ENCODE measurements at regions not wholly inside any gene's neighbourhood (a gene's known extent, or its start where the extent isn't known, plus 50 kb on each side); places are given as distances from the start of the nearest gene placed in this dataset.

DNA sequence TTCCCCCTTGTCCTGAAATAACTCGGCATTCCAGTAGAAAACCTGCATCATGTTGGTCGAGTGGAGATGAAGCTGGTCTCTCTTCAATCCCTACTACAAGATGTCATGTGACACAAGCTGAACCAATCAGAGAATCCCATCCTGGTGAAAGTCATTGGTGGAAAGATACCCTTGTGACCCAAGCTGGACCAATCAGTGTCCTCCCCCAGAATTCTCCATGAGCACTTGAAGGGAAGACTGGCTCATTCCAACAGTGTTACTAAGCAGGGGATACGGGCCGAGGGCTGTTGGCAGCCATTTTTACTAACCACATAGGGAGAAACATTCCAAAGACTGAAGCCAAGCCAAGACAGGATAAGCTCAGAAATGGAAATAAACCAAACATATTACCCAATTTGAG lies 298.3 kb downstream of the ICOS start:
- H3K27ac ChIP-seq (ENCODE audit: low read length): no peak overlapping the region
- no peaks in the 10 kb centered on the region for H3K36me3 ChIP-seq (ENCODE audit: control insufficient read depth in 2 of 2, extremely low read depth in 1 of 2, insufficient read depth in 1 of 2, low read length in 1 of 2)
- Mint-ChIP-seq H3K4me1 (no peaks in the 10 kb centered on the region), H3K9me3 (no peaks in the 10 kb centered on the region), H3K27me3 (peaks cover 7 to 11% of the 10 kb centered on the region in 2 donors), H3K4me3 (no peak overlapping the region), H3K36me3 (no peaks in the 10 kb centered on the region), H3K27ac (no peak overlapping the region)
- H3K9me3 ChIP-seq: no peaks in the 10 kb centered on the region
- DNase-seq (no peak), ATAC-seq (replicated peaks in 1 of 4) (no peak)
- WGBS (ENCODE audit: insufficient coverage): no CpG with 5 or more reads among the region's 4 CpGs
- peaks cover 0 to 4% of the 10 kb centered on the region in 2 experiments for H3K27me3 ChIP-seq (replicated peaks in 1 of 2; ENCODE audit: control insufficient read depth in 2 of 2, extremely low read depth in 1 of 2, insufficient read depth in 2 of 2, low read length in 1 of 2)
- no peaks in the 10 kb centered on the region for H3K4me1 ChIP-seq (ENCODE audit: control insufficient read depth in 1 of 2, extremely low read depth in 1 of 2, insufficient read depth in 2 of 2, low read length in 2 of 2)
- H3K4me3 ChIP-seq (ENCODE audit: control insufficient read depth in 1 of 2, extremely low read depth in 1 of 2, low read length in 1 of 2): no peak overlapping the region
- POLR2A ChIA-PET: interaction anchor here in 1 of 2 donors (0.7 kb wide), 1 partner anchor 9 kb away, joined by 3 read pairs; no protein-coding TSS in a partner anchor
- CTCF ChIA-PET: no interaction called here

DNA sequence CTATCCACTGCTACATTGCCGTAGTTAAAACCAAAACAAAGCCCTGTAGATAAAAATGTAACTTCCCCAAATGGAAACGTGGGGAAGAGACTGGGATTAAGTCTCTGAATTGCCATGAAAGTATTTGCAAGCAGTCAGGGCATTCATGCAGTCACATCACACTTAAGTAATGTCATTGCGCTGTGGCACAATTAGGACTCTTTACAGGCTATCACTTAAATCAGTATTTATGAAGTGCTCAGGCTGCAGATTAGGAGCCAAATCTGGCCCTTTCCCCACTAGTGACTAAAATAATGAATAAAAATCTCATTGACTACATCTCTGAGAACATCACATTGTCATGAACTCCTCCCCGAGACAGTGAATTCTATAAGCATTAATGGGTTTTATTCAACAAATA lies 300.9 kb downstream of the ICOS start:
- 50% methylated on average over 2 of the region's 4 CpGs for WGBS (ENCODE audit: insufficient coverage)
- CTCF ChIA-PET: no interaction called here
- no peaks in the 10 kb centered on the region for H3K36me3 ChIP-seq (ENCODE audit: control insufficient read depth in 2 of 2, extremely low read depth in 1 of 2, insufficient read depth in 1 of 2, low read length in 1 of 2)
- ATAC-seq (replicated peaks in 1 of 4) (no peak), DNase-seq (no peak)
- Mint-ChIP-seq H3K36me3 (no peaks in the 10 kb centered on the region), H3K27ac (no peak overlapping the region), H3K4me3 (no peak overlapping the region), H3K9me3 (no peaks in the 10 kb centered on the region), H3K4me1 (peaks cover 1 to 8% (median 3%) of the 10 kb centered on the region in 3 donors), H3K27me3 (peaks cover 7 to 11% of the 10 kb centered on the region in 2 donors)
- H3K9me3 ChIP-seq: no peaks in the 10 kb centered on the region
- no peak overlapping the region for H3K27ac ChIP-seq (ENCODE audit: low read length)
- H3K4me3 ChIP-seq (ENCODE audit: control insufficient read depth in 1 of 2, extremely low read depth in 1 of 2, low read length in 1 of 2): no peak overlapping the region
- H3K27me3 ChIP-seq (replicated peaks in 1 of 2; ENCODE audit: control insufficient read depth in 2 of 2, extremely low read depth in 1 of 2, insufficient read depth in 2 of 2, low read length in 1 of 2): peaks cover 0 to 3% of the 10 kb centered on the region in 2 experiments
- H3K4me1 ChIP-seq (ENCODE audit: control insufficient read depth in 1 of 2, extremely low read depth in 1 of 2, insufficient read depth in 2 of 2, low read length in 2 of 2): peaks cover 2% of the 10 kb centered on the region in 2 experiments
- POLR2A ChIA-PET: no interaction called here

DNA sequence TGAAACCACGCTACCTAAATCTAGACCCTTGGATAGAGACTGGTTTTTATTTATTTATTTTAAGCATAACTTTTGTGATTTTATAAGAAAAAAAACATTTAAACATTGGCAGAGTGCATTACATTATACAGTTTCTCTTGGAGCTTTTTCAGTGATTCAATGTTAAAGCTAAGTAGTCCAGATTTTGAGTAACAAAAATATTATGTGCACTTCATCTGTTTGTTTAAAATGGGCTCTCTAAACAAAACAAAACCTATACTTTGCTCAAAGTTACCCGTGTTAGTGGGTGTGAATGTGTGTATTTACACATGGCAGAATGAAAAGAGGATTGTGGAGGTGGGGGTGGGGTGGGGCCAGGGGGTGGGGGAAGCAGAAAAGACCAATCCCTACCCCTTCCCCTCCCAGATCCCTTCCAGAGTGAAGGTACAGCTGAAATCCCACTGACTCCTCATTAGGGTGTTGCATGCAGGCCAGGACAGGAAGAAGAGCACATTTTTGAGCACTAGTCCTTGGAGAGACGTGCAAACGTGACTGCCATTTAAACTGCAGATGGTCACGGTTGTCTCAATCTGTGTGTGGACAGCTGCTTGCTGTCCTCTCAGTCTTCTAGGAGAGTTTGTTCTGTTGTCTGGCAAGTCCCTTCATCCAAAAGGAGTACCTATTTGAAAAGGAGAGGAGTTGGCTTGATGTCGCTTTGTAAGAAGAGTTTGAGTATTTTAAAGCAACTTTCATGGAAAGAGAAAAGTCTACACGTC lies 303.0 kb downstream of the ICOS start:
- POLR2A ChIA-PET: no interaction called here
- Histone ChIP-seq H3K27me3 (replicated peaks in 1 of 2; ENCODE audit: control insufficient read depth in 2 of 2, extremely low read depth in 1 of 2, insufficient read depth in 2 of 2, low read length in 1 of 2) (peaks cover 0 to 5% of the 10 kb centered on the region in 2 experiments), H3K4me1 (ENCODE audit: control insufficient read depth in 1 of 2, extremely low read depth in 1 of 2, insufficient read depth in 2 of 2, low read length in 2 of 2) (peaks cover 5 to 7% of the 10 kb centered on the region in 2 experiments), H3K9me3 (no peaks in the 10 kb centered on the region), H3K27ac (ENCODE audit: low read length) (no peak overlapping the region), H3K36me3 (ENCODE audit: control insufficient read depth in 2 of 2, extremely low read depth in 1 of 2, insufficient read depth in 1 of 2, low read length in 1 of 2) (no peaks in the 10 kb centered on the region), H3K4me3 (ENCODE audit: control insufficient read depth in 1 of 2, extremely low read depth in 1 of 2, low read length in 1 of 2) (no peak overlapping the region)
- H3K27me3 Mint-ChIP-seq: peaks cover 7 to 11% of the 10 kb centered on the region in 2 donors
- CTCF ChIA-PET: no interaction called here
- no peak overlapping the region for H3K4me3 Mint-ChIP-seq
- H3K27ac Mint-ChIP-seq: no peak overlapping the region
- 80% methylated on average over 2 of the region's 7 CpGs for WGBS (ENCODE audit: insufficient coverage)
- no peaks in the 10 kb centered on the region for H3K36me3 Mint-ChIP-seq
- no peaks in the 10 kb centered on the region for H3K9me3 Mint-ChIP-seq
- DNase-seq (no peak), ATAC-seq (replicated peaks in 1 of 4) (no peak)
- peaks cover 11 to 27% (median 14%) of the 10 kb centered on the region in 3 donors for H3K4me1 Mint-ChIP-seq

DNA sequence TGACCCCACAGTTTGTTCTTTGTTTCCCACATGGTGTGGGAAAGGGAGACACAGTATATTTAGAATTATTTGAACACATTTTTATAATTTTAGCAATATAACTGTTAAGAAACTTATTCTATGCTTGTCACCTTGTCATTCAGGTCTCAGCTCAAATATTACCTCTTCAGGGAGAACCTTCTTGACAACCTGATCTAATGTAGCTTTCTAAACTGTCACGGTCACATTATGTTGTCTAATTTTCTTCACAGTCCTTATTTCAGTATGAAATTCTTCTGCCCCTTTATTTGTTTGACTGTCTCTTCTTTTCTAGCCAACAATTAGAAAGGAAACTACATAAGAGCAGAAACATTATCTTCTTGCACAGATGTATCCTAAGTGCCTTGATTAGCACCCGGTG lies 304.3 kb upstream of the PARD3B start:
- ATAC-seq (replicated peaks in 1 of 4) (no peak), DNase-seq (no peak)
- Histone ChIP-seq H3K4me3 (ENCODE audit: control insufficient read depth in 1 of 2, extremely low read depth in 1 of 2, low read length in 1 of 2) (no peak overlapping the region), H3K9me3 (no peaks in the 10 kb centered on the region), H3K36me3 (ENCODE audit: control insufficient read depth in 2 of 2, extremely low read depth in 1 of 2, insufficient read depth in 1 of 2, low read length in 1 of 2) (no peaks in the 10 kb centered on the region), H3K27ac (ENCODE audit: low read length) (no peak overlapping the region), H3K4me1 (ENCODE audit: control insufficient read depth in 1 of 2, extremely low read depth in 1 of 2, insufficient read depth in 2 of 2, low read length in 2 of 2) (peaks cover 5 to 7% of the 10 kb centered on the region in 2 experiments), H3K27me3 (replicated peaks in 1 of 2; ENCODE audit: control insufficient read depth in 2 of 2, extremely low read depth in 1 of 2, insufficient read depth in 2 of 2, low read length in 1 of 2) (peaks cover 0 to 6% of the 10 kb centered on the region in 2 experiments)
- WGBS (ENCODE audit: insufficient coverage): no CpG with 5 or more reads among the region's 2 CpGs
- ChIA-PET CTCF (no interaction called here), POLR2A (no interaction called here)
- no peaks in the 10 kb centered on the region for H3K36me3 Mint-ChIP-seq
- no peak overlapping the region for H3K4me3 Mint-ChIP-seq
- no peak overlapping the region for H3K27ac Mint-ChIP-seq
- H3K27me3 Mint-ChIP-seq: peaks cover 7 to 11% of the 10 kb centered on the region in 2 donors
- H3K4me1 Mint-ChIP-seq: peaks cover 11 to 27% (median 14%) of the 10 kb centered on the region in 3 donors
- no peaks in the 10 kb centered on the region for H3K9me3 Mint-ChIP-seq

DNA sequence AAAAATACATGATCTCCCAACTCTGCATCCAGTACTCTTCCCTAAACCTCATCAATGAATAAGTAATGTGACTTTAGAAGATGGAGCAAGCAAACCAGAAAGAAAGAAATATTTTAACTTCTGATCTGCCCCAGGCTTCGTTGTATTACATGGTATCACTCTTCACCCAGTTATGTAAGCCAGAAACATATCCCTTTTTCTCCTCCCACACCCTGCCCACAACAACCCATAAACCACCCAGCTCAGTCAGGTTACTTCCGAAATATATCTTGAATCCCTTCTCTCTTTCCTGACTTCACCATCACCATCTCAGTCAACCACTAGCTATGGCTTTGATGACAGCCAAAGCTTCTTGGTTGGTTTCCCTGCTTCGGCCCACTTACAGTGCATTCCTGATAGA lies 295.8 kb upstream of the PARD3B start:
- Histone ChIP-seq H3K27me3 (replicated peaks in 1 of 2; ENCODE audit: control insufficient read depth in 2 of 2, extremely low read depth in 1 of 2, insufficient read depth in 2 of 2, low read length in 1 of 2) (peaks cover 0 to 13% of the 10 kb centered on the region in 2 experiments), H3K27ac (ENCODE audit: low read length) (no peak overlapping the region), H3K4me1 (ENCODE audit: control insufficient read depth in 1 of 2, extremely low read depth in 1 of 2, insufficient read depth in 2 of 2, low read length in 2 of 2) (no peaks in the 10 kb centered on the region), H3K4me3 (ENCODE audit: control insufficient read depth in 1 of 2, extremely low read depth in 1 of 2, low read length in 1 of 2) (no peak overlapping the region), H3K9me3 (no peaks in the 10 kb centered on the region), H3K36me3 (ENCODE audit: control insufficient read depth in 2 of 2, extremely low read depth in 1 of 2, insufficient read depth in 1 of 2, low read length in 1 of 2) (no peaks in the 10 kb centered on the region)
- Mint-ChIP-seq H3K4me3 (no peak overlapping the region), H3K36me3 (no peaks in the 10 kb centered on the region), H3K4me1 (no peaks in the 10 kb centered on the region), H3K27me3 (peaks cover 10 to 15% of the 10 kb centered on the region in 2 donors), H3K9me3 (no peaks in the 10 kb centered on the region), H3K27ac (no peak overlapping the region)
- CTCF ChIA-PET: interaction anchor here in 1 of 2 donors (1.0 kb wide), 1 partner anchor 9 kb away, joined by 5 read pairs; no protein-coding TSS in a partner anchor
- POLR2A ChIA-PET: no interaction called here
- ATAC-seq (replicated peaks in 1 of 4) (no peak), DNase-seq (no peak)
- WGBS (ENCODE audit: insufficient coverage): 89% methylated on average over 3 of the region's 3 CpGs

DNA sequence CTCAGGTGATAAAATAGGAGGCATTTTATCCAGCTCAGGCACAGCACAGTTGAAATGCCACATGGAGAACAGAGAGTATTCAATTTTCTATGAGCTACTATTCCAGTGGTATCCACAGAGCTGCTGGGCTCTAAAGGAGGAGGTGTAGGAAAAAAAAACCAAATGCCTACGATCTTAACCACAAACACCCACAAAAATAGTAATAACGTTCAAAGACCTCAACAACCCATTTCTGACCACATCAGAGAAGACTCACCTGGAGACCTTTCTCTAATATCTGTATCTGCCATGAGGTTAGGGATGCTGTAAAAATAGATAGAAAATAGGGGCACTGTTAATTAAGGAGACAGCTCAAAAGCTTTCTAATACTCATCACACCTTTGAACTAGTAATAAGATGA lies 294.6 kb upstream of the PARD3B start:
- Mint-ChIP-seq H3K4me1 (no peaks in the 10 kb centered on the region), H3K4me3 (no peak overlapping the region), H3K27ac (no peak overlapping the region), H3K36me3 (no peaks in the 10 kb centered on the region), H3K27me3 (peaks cover 10 to 15% of the 10 kb centered on the region in 2 donors), H3K9me3 (no peaks in the 10 kb centered on the region)
- Histone ChIP-seq H3K27ac (ENCODE audit: low read length) (no peak overlapping the region), H3K27me3 (replicated peaks in 1 of 2; ENCODE audit: control insufficient read depth in 2 of 2, extremely low read depth in 1 of 2, insufficient read depth in 2 of 2, low read length in 1 of 2) (peaks cover 0 to 13% of the 10 kb centered on the region in 2 experiments), H3K4me1 (ENCODE audit: control insufficient read depth in 1 of 2, extremely low read depth in 1 of 2, insufficient read depth in 2 of 2, low read length in 2 of 2) (no peaks in the 10 kb centered on the region), H3K4me3 (ENCODE audit: control insufficient read depth in 1 of 2, extremely low read depth in 1 of 2, low read length in 1 of 2) (no peak overlapping the region), H3K9me3 (no peaks in the 10 kb centered on the region), H3K36me3 (ENCODE audit: control insufficient read depth in 2 of 2, extremely low read depth in 1 of 2, insufficient read depth in 1 of 2, low read length in 1 of 2) (no peaks in the 10 kb centered on the region)
- WGBS (ENCODE audit: insufficient coverage): no CpG with 5 or more reads among the region's 2 CpGs
- POLR2A ChIA-PET: interaction anchor here in 1 of 2 donors (0.6 kb wide), 1 partner anchor 1714 kb away, joined by 10 read pairs; no protein-coding TSS in a partner anchor
- no peak for DNase-seq
- no peak for ATAC-seq (replicated peaks in 1 of 4)
- CTCF ChIA-PET: interaction anchor here in 1 of 2 donors (1.7 kb wide), 1 partner anchor 10 kb away, joined by 11 read pairs; no protein-coding TSS in a partner anchor

All from T-cell (primary cell).